ENCODE measurements at regions not wholly inside any gene's neighbourhood (a gene's known extent, or its start where the extent isn't known, plus 50 kb on each side); places are given as distances from the start of the nearest gene placed in this dataset.

GRCh38 chr5:160497878-160498277, 76.2 kb downstream of the PTTG1 start:
- TF ChIP-seq, protein P1, sequence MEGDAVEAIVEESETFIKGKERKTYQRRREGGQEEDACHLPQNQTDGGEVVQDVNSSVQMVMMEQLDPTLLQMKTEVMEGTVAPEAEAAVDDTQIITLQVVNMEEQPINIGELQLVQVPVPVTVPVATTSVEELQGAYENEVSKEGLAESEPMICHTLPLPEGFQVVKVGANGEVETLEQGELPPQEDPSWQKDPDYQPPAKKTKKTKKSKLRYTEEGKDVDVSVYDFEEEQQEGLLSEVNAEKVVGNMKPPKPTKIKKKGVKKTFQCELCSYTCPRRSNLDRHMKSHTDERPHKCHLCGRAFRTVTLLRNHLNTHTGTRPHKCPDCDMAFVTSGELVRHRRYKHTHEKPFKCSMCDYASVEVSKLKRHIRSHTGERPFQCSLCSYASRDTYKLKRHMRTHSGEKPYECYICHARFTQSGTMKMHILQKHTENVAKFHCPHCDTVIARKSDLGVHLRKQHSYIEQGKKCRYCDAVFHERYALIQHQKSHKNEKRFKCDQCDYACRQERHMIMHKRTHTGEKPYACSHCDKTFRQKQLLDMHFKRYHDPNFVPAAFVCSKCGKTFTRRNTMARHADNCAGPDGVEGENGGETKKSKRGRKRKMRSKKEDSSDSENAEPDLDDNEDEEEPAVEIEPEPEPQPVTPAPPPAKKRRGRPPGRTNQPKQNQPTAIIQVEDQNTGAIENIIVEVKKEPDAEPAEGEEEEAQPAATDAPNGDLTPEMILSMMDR (conservative IDR thresholded peaks at IDR 0.05; ENCODE audit: low read depth in 2 of 2), result no peak
- no peak for TF ChIP-seq POLR2AphosphoS5 (IDR thresholded peaks at IDR 0.05; ENCODE audit: low read depth)

All from GM23338 (cell line).